ENCODE measurements at regions not wholly inside any gene's neighbourhood (a gene's known extent, or its start where the extent isn't known, plus 50 kb on each side); places are given as distances from the start of the nearest gene placed in this dataset.
"Not testable (repeated sequence)": the region's sequence is repeated elsewhere in the genome, so short reads cannot be mapped to it uniquely, and the experiment has no call there.

DNA sequence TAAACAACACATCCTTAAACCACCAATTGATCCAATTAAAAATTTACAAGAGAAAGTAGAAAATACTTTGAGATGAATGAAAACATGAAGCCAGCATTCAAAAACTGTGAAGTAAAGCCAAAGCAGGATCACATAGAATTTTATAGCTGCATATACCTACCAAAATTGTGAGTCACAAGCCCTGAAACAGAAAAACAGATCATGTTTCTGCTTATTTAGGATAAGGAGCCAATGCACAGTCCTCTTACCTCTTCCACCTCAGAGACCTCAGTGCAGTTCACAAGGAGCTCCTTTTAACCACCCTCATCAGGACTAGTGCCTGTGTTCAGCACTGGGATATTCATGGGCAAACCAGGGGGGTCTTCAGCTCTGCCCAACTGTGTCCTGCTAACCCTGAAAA, 386.7 kb downstream of the TECRL start:
- H3K4me3 ChIP-seq (ENCODE audit: low read depth, low read length): no peak overlapping the region

DNA sequence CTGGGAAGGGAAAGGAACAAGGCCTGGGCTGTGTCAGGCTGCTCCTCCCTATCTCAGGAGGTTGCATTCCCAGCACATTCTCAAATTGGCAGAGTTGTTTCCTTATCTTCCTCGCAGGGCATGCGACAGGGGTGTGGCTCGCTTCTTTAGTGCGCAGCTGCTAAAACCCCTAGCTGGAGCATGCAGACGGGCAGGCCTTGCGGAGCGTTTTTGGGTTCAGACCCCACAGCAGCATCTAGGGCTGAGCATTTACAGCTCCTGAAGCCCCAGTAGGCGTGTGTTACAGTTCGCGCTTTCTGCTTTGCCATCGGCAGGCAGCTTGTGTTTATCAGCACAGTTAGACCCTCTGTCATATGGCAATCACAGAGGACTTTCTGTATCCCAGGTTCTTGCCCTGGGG, 392.4 kb downstream of the TECRL start:
- no peak for DNase-seq (ENCODE audit: low read depth)
- no peak overlapping the region for H3K4me3 ChIP-seq (ENCODE audit: low read depth, low read length)

More for the DNA sequence above, 386.7 kb downstream of the TECRL start:
- DNase-seq (ENCODE audit: low read depth): no peak

DNA sequence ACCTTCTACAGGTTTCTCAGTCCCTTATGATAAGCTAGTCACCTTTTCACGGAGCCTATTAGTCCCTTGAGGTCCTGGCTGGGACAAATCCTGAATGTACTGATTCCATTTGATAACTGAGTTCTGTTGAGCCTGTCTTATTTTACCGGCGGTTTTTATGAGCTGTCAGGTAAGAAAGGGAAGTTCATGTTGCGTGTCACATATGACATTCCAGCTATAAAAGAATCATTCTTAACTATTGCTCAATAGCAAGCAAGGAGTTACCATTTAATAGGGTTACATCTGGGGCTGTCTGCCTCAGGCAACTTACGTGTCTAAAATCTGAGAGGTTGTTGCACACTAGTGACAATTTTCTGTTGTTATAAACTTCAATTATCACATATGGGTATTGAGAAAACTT, 394.6 kb downstream of the TECRL start:
- H3K4me3 ChIP-seq (ENCODE audit: low read depth, low read length): no peak overlapping the region
- no peak for DNase-seq (ENCODE audit: low read depth)

DNA sequence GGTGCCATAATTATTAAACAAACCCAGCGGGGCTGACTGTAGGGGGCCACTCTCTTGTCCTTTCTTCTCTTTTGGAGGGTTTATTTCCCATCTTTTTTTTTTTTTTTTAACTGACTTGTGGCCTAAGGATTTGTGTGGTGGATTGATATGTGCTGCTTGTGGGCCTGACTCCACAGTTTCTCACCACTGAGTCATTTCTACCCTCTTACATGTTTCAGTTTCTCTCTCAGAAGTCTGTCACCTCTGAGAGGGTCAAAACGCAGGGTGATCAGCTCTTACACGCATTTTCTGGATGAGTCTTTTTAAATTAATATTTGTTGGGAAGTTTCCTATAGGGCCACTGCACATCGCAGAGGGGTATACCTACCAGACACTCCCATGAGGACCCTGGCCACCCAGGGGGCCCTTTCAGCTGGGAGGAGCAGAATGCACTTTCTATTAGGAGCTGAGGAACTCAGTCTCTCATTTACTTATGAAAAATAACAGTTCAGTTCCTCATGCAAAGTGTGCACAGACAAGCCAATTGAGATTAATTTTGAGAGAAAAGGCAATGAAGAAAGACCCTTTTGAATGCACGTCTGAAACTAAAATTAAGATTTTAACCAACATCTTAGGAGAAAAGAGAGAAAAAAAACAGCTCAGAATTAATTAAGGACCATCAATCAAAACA, 407.9 kb downstream of the TECRL start:
- no peak for DNase-seq (ENCODE audit: low read depth)
- no peak overlapping the region for H3K4me3 ChIP-seq (ENCODE audit: low read depth, low read length)

DNA sequence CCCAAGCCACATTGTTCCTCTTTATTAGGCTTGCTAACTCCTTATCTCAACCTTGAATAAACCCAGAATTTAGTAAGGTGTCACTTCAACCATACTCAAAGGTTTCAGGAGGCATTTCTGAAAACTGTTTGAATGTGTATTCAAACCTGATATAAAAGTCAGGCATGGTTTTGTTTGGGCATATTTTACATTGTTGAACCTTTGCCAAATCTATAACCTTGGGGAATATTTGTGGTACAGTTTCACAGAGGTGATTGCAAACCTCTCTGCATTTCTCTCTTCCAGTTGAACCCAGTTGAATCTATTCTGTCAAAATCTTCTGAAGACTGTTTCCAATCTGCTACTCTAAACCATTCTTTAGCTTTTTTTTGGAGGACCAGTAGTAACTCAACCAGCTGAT, 409.0 kb downstream of the TECRL start:
- DNase-seq (ENCODE audit: low read depth): no peak
- no peak overlapping the region for H3K4me3 ChIP-seq (ENCODE audit: low read depth, low read length)

DNA sequence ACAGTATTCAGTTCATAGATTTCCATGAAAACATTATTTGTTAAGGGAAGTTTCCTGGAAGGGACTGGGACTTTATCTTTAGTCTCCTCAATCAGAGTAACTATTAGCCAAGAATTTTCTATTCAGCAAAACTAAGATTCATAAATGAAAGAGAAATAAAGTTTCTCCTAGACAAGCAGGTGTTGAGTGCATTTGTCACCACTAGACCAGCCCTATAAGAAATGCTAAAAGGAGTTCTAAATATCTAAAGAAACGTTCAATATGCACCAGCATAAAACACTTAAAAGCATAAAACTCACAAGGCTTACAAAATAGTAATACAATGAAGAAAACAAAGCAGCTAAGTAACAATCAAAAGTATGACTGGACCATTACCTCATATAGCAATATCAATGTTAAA, 423.0 kb downstream of the TECRL start:
- no peak for DNase-seq (ENCODE audit: low read depth)
- no peak overlapping the region for H3K4me3 ChIP-seq (ENCODE audit: low read depth, low read length)

DNA sequence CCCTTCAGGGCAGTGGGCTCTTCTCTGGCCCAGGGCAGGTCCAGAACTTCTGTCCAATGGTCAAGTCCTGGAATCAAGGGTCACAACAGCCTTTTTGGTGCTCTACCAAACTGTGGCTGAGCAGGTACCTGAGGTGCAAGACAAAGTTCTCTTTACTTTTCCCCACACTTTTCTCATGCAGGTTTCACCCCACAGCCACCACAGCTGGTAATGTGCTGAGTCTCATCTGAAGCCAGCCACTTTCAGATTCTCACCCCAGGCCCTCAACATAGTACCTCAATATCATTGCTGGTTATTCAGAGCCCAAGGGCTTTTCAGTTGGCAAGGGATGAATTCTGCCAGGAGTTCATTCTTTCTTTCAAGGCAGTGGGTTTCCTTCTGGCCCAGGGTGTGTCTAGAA, 426.0 kb downstream of the TECRL start:
- H3K4me3 ChIP-seq (ENCODE audit: low read depth, low read length): no peak overlapping the region
- no peak for DNase-seq (ENCODE audit: low read depth)

DNA sequence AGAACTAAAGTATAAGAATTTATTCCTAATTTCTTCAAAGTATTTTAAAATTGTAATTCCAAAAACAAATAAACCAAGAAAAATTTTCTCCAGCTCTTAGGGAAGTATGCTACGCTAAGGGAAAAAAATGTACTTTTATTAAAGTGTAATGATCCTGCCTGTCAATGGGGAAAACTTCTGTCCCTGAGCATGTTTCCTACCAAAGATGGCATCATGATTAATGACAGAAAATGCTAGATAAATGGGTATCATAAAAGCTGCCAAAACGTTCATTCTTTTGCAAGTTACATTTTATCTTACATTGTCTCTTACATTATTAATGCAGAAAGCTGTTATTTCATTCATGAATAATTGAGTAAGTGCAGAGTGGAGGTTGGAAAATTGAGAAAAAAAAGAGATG, 443.4 kb downstream of the TECRL start:
- H3K4me3 ChIP-seq (ENCODE audit: low read depth, low read length): no peak overlapping the region
- no peak for DNase-seq (ENCODE audit: low read depth)

DNA sequence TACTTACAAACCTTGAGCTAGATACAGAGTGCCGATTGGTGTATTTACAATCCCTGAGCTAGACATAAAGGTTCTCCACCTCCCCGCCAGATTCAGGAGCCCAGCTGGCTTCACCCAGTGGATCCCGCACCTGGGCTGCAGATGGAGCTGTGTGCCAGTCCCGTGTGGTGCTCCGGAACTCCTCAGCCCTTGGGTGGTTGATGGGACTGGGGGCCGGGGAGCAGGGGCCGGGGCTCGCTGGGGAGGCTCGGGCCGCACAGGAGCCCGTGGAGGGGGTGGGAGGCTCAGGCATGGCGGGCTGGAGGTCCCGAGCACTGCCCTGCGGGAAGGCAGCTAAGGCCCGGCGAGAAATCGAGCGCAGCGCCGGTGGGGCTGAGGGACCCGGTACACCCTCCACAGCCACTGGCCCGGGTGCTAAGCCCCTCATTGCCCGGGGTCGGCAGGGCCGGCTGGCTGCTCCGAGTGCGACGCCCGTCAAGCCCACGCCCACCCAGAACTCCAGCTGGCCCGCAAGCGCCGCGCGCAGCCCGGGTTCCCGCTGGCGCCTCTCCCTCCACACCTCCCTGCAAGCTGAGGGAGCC, 466.5 kb downstream of the TECRL start:
- H3K4me3 ChIP-seq (ENCODE audit: low read depth, low read length); DNase-seq (ENCODE audit: low read depth): not testable (repeated sequence)

DNA sequence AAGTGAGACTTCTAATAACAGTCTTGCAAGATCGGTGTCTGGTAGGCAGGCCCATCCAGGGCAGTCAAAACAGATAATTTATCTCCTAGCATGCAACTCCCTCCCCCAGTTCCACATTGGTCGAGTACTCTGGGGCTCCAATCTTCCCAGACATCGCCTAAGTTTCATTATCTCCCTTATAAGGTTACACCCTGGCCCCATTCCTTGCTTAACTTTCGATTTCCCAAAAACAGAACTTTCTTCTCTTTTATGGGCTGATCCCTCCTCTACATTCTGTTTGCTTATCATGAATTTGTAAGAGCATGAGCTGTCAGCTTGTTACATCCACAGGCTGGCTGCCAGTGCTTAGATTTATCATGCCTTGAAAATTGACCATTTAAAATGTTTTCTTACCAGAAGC, 471.3 kb downstream of the TECRL start:
- H3K4me3 ChIP-seq (ENCODE audit: low read depth, low read length): no peak overlapping the region
- DNase-seq (ENCODE audit: low read depth): no peak

DNA sequence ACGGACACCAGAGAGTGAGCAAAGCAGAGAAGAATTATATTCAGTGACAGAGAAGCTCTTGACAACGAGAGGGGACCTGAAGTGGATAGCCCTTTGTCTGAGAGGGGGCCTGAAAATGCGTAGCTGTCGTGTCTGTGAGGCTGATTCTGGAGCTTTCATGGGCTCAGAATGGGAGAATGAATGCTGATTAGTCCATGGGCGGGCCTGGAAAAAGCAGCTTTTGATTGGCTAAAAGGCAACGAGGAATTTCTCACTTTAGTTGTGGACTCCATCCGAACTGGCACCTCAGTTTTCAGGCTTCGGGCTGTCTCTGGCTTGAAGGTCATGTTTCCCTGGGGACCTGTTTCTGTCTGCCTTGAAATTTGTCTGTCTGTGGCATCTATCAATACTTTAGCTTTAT, 487.1 kb downstream of the TECRL start:
- H3K4me3 ChIP-seq (ENCODE audit: low read depth, low read length): no peak overlapping the region
- no peak for DNase-seq (ENCODE audit: low read depth)

DNA sequence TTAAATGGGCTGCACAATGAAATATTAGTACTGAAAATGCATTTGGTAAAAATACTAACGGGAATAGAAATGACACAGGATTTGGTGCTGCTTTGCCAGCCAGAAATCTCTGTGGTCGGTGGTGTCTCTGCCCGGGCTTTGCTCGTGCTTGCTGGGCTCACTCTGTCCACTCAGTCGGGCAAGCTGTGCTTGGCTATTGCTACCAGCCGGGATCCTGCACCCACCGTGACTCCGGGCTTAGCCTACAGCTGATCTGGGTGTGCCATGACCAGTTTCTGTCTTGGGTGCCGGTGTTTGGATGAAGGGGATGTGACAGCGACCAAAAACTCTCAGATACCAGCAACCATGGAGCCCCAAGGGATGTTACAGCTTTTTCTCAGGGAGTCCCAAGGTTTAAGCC, 487.7 kb downstream of the TECRL start:
- H3K4me3 ChIP-seq (ENCODE audit: low read depth, low read length): no peak overlapping the region
- no peak for DNase-seq (ENCODE audit: low read depth)

DNA sequence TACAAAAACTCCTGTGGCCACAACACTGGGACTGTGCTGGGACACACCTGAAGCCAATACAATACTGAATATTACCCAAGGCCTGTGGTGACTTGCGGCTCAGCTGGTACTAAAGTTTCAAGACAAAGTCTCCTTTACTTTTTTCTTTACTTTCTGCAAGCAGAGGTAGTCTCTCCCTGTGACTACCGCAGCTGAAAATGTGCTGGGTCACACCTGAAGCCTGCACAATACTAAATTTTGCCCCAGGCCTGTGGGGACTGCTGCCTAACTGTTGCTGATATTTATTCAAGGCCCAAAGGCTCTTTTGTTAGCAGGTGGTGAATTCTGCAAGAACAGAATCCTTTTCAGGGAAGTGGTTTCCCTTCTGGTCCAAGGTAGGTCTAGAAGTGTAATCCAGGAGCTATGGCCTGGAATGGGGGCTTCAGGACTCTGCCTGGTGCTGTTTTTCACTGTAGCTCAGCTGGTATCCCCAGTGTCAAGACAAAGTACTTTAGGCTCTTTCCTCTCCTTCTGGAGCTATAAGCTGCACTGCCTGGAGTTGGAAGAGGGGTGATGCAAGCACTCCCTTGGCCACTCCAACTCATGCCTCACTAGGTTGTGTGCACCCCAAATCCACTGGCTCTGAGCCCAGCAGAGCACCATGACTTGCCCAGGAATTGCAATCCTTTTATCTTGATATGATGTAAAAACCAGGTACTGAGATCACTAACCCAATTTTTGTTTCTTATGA, 489.4 kb downstream of the TECRL start:
- no peak for DNase-seq (ENCODE audit: low read depth)

DNA sequence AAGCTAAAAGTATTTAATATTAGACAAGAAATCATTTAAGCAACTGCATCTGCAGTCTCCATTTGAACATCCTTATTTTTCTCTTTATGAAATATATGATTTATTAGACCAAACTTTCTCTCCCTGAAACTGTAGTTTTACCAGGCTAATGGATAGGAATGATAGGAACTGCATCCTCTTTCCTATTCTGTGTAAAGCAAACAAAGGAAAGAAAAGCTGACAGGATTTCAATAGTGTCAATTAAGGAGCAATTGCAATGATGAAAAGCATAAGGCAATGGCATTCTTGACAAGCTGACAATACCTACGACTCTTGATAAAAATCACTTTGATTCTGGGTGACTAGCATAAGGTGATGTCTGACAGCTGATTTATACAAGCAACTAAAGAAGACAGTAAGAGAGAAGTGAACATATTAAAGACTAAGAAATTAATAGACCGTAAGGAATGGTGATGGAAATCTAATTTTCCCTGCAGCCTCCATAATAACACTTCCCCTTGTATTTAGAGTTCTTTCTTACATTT, 502.5 kb downstream of the TECRL start:
- no peak for DNase-seq (ENCODE audit: low read depth)

More for the DNA sequence above, 489.4 kb downstream of the TECRL start:
- H3K4me3 ChIP-seq (ENCODE audit: low read depth, low read length): no peak overlapping the region

DNA sequence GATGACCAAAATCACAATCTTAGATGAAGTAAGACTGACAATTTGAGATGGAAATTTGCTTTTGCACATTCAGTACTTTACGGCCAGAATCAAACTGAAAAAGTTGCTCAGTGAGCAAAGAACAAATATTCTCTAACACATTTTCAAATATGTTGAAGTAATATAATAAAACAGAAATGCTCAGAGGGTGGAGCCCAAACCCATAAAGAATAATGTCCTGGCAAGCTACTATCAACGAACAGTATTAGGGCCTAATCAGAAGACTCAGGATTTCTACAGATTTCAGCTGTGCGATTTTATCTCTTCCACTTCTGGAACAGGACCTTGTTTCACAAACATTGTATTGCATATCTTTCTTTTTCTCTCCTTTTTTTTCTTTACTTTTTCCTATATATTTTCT, 505.0 kb downstream of the TECRL start:
- H3K4me3 ChIP-seq (ENCODE audit: low read depth, low read length): no peak overlapping the region
- no peak for DNase-seq (ENCODE audit: low read depth)

More for the DNA sequence above, 502.5 kb downstream of the TECRL start:
- no peak overlapping the region for H3K4me3 ChIP-seq (ENCODE audit: low read depth, low read length)

DNA sequence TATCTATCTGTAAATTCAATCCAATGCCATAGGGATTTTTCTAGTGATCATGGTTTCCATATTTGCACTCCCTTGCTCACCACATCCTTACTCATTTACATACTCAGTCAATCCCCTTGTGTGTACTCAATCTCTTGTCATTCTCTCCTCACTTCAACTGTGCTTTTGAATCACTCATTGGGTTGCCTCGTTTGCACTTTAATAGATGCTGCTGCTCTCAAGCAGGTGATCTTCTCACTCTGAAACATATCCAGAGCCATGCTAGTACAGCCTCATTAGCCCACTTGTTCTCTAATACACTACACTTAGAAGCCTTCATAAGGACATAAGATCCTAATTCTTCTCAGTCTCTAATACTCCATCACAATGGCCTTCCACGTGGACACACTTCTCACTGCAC, 507.9 kb downstream of the TECRL start:
- no peak for DNase-seq (ENCODE audit: low read depth)
- H3K4me3 ChIP-seq (ENCODE audit: low read depth, low read length): no peak overlapping the region

DNA sequence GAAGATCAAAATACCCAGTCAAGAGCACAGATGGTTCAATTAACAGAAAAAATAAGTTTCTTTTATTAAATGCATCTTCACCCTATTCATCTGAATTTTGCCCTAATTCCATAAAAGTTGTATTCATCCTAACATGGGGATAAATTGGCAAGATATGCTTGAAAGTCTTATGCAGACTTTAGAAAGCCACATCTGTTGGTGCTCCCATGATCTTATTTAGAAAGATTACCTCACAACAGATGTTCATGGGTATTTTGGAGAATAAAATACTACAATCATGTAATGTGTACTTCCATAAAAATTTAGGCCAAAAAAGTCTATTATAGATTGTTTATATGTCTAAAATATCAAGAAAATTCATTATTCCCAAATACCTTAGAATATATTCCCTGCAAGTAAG, 510.3 kb downstream of the TECRL start:
- H3K4me3 ChIP-seq (ENCODE audit: low read depth, low read length): no peak overlapping the region
- no peak for DNase-seq (ENCODE audit: low read depth)

DNA sequence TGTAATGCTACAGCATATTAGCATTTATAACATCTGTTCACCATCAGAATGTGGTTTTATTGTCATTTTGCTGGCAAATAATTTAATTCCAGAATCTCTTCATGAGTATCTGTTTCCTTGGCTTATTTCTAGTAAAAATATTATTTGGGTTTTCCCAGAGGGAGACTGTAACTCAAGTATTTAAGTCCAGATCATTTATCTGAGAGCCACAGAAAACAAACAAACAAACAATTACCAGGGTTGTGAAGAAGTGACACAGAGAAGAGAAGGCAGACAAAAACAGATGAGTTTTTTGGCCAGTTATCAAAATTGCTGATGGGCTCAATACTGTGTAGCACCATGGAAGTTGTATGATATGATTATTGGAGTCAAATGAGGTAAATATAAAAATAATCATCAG, 515.1 kb downstream of the TECRL start:
- DNase-seq (ENCODE audit: low read depth): no peak
- no peak overlapping the region for H3K4me3 ChIP-seq (ENCODE audit: low read depth, low read length)

DNA sequence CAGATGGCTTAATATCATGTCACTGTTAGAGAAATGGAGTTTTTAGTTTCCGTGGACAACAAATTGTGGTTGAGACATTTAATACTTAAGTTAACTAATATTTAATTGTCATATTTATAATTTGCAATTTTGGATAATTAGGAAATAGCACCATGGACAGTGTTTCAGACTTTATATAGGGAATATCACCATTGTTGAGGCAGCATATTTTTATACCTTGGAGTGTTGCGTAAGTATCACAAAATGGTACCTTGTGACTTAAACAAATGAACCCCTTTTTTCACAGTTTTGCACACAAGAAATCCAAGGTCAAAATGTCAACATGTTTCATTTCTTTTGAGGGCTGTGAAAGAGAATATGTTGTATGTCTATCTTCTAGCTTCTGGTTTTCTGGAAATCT, 539.9 kb downstream of the TECRL start:
- DNase-seq (ENCODE audit: low read depth): no peak
- H3K4me3 ChIP-seq (ENCODE audit: low read depth, low read length): no peak overlapping the region

DNA sequence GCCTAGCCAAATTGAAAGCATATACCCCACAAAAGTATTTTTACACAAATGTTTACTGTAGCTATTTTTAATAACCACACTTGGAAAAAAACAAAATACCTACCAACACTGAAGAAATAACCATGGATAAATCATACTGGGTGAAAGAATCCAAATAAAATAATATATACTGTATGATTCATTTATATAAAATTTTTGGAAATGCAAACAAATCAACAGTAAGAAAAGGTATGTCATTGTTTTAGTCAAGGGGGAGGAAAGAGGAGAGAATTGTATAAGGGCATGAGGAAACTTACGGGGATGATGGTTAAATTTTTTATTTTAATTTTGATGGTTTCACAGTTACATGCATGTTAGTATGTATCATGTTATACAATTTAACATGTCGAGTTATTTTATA, 557.8 kb downstream of the TECRL start:
- DNase-seq (ENCODE audit: low read depth): no peak
- no peak overlapping the region for H3K4me3 ChIP-seq (ENCODE audit: low read depth, low read length)

DNA sequence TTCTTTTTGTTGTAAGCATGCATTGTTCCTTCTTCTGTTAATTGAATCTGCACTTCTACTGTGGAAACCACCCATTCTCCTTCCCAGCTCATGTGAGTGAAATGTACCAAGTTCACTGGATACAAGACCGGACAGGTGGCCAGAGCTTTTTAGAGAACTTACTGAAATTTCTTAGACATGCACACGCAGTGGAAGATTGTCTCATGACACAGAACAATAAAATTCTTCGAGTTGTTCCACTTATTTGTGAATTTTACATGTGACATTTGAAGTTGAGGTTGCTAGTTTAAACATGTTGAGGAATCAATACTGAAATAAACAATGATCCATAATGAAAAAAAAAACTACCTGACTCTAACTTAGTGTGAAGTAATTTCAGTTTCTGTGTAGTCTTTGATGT, 568.0 kb downstream of the TECRL start:
- DNase-seq (ENCODE audit: low read depth): no peak
- no peak overlapping the region for H3K4me3 ChIP-seq (ENCODE audit: low read depth, low read length)
